Right ventricle myocardium inferior (tissue), 1 donor: ENCODE measurements at regions not wholly inside any gene's neighbourhood (a gene's known extent, or its start where the extent isn't known, plus 50 kb on each side); places are given as distances from the start of the nearest gene placed in this dataset.
A peak's percentile ranks its signal among the peaks of the same experiment; 100 is the strongest.

Experiments used
- ATAC-seq: fragments of 200-7000 bp; cut with Tn5 transposase; one replicate; pipeline ENCODE4 v1.9.1; 2020; ENCODE audit warnings: mild to moderate bottlenecking, moderate library complexity
- DNase-seq: peaks from one replicate; pipeline ENCODE4 v3.0.0; 2021; ENCODE audit errors: missing footprints
- intact Hi-C: fragments of 100-400 bp; cut with DNase I; formaldehyde crosslinking; loops from one replicate; pipeline ENCODE4 v1.11.0; 2022
- donor health status: DM: no; HTN: yes; CAD: no; lungs with severe emphysema.

DNA sequence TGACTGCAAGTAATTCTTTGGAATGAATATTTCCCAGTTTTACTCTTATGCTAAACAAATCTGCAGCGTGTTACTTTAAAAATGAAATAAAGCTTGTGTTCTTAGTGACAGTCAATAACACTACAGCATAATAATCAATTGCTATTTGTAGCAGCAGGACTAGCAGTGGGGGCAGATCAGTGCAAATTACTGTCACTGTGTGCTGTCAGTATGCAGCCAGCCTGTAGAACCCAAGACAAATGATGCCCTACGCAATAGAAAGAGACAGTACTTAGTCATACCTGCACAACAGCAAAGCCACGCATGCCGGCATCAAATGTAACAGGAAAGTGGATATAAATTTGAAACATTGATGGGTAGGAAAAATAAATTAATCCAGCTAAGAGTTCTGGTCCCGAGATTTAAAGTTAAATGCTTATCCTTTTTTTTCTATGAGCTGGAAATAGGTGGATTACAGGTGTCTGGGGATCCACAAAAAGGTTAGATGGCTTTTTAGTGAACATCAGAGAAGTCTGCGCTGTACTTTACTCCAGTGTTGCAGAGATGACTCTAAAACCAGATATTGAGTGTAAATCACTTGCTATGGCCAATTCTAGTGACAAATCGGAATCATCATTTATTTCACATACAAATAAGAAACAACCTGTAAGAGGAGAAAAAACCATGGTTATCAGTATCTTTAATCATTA, 812.4 kb upstream of the ZEB2 start:
- intact Hi-C loops = no loop called here
- DNase-seq = peak; percentile 28
- no peak for ATAC-seq

DNA sequence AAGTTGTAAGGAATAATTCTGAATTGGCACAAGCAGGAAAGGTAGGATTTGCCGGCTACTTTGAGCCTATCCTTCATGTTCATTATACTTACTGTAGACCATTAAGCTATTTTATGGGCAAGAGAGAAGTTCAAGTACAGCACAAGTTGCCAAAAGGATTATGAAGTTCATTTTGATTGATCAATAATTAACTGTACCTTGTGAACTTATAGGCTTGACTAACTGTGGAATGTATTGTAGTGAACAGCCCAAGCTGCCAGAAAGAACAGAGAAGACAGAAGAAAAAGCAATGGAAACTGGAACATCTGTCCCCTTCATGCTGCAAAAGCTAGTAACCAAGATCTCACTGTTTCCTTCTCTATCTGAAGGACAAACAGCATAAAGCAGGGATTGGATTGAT, 810.1 kb upstream of the ZEB2 start:
- ATAC-seq = no peak
- no peak for DNase-seq
- intact Hi-C loops = no loop called here

DNA sequence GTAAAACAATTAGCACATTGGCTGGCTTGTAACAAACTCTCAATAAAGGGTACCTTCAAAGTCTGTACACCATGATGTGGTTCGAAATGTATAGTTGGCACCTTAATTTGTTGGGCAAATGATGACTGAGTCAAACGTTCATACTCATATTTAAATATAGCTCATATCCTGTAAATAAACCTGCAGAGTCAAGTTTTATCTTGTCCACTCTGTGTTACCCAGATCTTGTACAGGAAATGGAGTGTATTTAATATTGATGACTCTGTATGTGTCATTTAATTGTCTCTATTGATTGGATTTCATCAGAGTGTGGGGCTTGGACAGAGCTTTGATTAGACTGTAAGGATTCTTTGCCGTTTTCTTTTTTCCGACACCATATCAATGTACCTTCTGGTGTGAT, 805.6 kb upstream of the ZEB2 start:
- DNase-seq (no peak), ATAC-seq (no peak)
- intact Hi-C loops = no loop called here

DNA sequence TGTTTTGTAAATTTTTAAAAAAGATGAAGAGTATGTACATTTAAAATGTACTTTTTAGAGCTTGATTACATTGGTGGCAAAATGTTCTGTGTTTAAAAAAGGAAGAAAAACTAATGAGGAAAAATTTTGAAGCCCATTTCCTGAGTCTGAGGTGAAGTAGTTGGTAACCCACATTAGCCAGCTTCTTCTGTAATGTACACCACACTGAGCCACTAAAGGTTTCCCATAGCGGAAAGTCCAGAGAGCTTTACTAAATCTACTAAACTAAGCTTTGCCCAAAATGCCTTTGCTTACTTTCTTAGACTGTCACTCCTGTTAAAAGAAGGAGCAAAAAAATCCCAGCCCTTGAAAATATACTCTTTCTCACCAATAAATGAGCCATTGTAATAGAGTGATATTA, 804.8 kb upstream of the ZEB2 start:
- DNase-seq = no peak
- ATAC-seq = no peak
- intact Hi-C loops = no loop called here

DNA sequence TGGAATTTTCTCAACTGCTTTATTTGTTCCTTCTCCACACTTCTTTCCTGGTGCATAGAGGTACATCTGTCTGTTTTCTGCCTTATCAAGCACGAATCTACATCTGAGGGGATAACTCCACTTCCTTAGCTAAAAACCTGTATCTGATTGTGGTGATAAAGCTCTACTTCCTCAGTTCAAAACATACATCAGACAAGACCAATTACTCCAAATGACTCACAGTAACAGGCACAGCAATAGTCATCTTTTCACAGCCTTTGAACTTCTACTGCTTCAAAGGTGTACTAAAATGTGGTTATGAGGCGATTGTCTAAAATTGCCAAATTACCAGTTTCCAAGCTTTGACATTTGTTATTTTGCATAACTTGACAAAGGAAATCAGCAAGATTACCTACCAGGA, 803.6 kb upstream of the ZEB2 start:
- intact Hi-C loops = no loop called here
- DNase-seq (no peak), ATAC-seq (no peak)

DNA sequence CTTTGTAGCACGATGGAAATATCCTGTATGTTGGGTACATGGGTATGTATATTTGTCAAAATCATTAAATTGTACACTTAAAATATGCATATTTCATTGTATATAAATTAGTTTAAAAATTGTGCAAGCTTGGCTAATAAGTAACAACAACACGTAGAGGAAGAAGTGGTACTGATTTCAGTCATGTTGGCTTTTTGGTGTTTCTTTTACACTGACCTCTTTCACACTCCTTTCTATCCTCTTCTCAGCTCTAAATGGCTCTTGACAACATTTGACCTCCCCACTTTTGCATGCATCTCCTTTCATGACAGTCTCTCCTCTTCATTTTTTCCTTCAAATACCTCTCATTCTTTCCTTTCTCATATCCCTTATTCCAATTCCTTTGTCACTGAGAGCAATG, 801.4 kb upstream of the ZEB2 start:
- ATAC-seq = no peak
- intact Hi-C loops = no loop called here
- DNase-seq = no peak

DNA sequence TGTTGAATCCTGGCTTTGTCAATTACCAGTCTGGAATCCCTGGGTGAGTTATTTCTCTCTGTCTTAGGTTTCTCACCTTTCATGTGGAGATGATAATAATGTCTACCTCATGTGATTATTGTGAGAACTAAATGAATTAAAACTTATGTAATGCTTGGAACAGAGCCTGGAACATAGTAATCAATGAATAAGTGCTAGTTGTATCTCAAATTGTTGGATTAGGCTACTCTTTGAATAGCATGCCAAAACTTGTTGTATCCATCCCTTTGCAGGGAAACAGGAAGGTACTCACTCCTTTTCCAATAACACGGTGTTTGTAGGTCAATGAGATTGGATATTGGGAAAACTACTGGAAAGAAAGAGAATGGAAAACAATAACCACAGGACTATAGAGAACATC, 796.6 kb upstream of the ZEB2 start:
- ATAC-seq = no peak
- DNase-seq = no peak
- intact Hi-C loops = no loop called here

DNA sequence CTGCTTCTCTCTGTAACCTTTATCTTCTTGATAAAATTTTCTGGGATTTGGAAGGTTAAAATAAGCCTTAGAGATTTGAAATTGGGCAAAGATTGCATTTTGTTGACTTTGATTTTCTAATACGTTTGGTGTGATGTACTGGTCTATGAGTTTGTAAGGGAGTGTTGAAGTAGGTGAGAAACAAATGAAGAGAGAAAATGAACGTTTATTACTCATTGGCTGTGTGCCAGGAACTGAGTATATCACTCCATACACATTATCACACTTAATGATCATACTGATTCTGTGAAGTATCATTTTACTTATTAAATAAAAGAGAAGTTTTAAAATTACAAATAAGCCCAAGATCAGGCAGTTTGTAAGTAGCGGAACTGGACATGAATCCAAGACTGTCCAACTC, 795.1 kb upstream of the ZEB2 start:
- ATAC-seq = no peak
- intact Hi-C loops = no loop called here
- DNase-seq = no peak

DNA sequence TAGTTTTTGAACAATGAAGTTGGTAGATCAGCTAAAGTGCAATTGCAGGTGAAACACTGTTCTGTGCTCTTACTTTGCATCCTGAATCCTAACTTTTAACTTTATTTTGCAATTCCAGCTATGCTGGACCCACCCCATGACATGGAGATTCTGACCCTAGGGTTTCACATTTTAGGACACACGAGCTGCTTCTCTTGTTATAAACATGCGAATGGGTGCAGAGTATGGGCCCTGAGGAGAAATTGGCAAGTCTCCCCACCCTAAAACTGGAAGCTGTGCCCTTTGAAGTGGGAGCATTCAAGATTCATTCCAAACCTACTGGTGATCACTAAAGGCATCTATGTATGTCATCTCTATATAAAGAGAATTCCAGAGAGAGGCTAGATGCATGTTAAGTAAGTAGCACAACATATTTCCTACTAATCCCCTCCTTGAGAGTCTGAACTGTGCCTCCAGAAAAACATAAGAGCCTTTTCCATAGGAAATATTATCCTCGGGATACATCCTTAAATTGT, 794.3 kb upstream of the ZEB2 start:
- intact Hi-C loops = no loop called here
- DNase-seq = no peak
- no peak for ATAC-seq

DNA sequence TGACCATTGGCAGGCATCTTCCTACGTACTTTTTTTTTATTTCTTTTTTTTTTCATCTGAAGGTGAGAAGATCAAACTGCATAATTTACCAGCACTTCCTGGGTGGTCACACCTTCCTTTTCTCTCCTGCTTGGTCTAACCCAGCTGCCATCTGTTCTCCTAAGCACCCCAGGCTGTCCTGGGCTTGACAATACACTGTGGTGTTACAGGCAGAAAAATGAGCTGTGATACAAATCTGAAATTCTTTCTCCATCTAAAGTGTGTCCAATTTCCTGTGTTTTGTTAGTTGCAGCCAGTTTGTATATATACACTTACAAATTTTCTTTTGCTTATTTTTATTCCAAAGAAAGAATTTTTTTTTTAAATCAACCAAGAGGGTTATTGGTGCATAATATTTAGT, 786.0 kb upstream of the ZEB2 start:
- ATAC-seq (no peak), DNase-seq (no peak)
- intact Hi-C loops = no loop called here

DNA sequence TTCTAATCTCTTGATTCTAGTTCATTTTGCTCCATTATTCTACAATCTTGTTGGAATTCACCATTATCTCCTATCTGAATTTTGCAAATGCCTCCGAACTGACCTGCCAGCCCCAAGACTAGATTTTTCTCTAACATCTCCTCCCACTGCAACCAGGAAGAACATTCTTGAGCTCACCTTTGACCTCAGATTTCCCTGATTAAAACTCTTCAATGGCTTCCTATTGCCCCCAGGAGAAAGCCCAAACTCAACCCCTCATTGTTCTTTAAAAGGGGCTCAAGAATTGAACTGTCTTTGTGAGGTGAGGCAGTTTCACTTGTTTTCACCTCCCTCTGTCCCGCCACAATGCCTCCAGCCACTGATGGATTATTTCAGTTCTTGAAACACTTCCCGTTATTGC, 784.6 kb upstream of the ZEB2 start:
- no peak for ATAC-seq
- intact Hi-C loops = no loop called here

DNA sequence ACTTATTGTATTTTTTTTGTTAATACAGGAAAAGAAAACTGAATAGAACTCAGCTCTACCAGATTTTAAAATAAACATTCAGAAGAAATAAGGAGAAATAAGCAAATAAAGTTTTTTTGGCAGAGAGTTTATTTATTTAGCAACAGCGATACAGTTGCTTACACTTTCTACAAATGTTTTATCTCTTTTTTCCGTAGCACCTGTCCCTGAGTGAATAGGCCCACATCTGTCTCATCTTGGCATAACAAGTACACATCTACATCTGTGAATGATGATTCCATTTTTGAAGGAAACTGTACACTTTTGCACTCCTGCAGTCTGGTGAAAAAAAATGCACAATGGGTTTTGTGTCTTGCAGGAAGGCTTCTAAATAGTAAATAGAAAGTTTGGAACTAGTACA, 783.6 kb upstream of the ZEB2 start:
- ATAC-seq (no peak), DNase-seq (no peak)
- intact Hi-C loops = no loop called here

More for the DNA sequence above, 784.6 kb upstream of the ZEB2 start:
- no peak for DNase-seq

DNA sequence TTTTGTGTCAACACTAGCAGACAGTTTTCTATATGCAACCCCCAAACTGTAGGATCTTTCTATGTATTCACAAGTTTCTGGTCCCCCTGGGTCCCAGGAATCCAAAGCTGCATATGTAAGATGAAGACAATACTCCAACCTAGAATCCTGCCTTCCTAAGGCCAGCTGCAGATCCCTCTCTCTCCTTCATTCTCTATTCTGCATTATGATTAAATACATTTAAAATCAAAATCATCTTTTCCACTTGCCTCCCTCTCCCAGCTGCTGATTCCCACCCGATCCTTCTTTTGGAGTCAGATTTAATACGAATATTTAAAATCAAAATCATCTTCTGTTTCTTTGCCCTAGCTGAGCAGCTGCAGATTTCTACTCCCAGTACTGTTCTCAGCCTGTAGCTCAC, 783.0 kb upstream of the ZEB2 start:
- ATAC-seq = no peak
- intact Hi-C loops = no loop called here

DNA sequence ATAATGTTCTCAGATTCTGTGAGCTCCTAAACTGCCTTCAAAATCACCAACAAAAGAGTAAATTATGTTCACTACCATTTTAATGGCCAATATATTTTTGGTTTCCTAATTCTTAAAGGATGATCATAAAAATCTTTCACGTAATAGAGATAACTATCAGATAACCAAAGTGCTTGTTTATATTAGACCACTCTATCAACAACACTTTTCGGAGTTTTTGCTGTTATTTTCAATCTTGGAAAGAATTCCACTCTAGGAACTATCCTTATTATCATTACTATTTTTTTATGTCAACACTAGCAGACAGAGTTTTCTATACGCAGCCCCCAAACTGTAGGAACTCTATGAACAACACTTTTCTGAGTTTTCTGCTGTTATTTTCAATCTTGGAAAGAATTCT, 782.5 kb upstream of the ZEB2 start:
- intact Hi-C loops = no loop called here
- ATAC-seq (no peak), DNase-seq (no peak)

More for the DNA sequence above, 783.0 kb upstream of the ZEB2 start:
- DNase-seq = no peak

DNA sequence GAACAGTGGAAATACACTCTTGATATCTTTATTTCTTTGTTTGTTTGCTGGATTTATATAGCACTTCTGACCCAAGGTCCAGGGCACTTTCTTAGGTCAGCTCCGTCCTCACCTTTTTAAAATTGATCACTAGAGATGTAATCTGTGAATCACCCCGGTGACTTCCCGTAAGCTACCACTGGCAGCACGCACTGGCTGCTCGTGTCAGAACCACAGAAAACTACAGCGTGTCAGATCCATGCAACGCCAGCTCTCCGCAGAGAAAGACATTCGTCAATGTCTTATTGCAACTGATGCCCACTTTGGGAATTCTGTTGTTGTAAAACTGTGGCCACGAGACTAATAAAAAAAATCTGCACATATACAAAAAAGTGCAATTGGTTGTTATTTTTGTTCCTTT, 779.4 kb upstream of the ZEB2 start:
- intact Hi-C loops = no loop called here
- ATAC-seq (no peak), DNase-seq (peak; percentile 50)

DNA sequence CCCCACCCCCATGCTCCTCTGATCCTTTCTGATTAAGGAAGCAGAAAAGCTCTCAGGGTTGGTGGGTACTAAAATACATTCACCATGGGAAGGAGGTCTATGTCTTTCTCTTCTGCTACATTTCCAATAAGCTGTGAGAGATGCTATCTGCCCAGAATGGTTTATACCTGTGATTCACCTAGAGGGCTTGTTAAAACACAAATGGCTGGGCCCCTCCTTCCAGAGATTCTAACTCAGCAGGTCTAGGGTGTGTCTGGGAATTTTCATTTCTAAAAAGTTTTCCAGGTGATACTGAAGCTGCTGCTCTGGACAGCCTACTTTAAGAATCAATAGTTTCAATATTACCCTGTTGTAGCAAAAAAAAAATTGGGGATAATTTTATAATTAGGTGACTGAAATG, 772.2 kb upstream of the ZEB2 start:
- DNase-seq (no peak), ATAC-seq (no peak)

DNA sequence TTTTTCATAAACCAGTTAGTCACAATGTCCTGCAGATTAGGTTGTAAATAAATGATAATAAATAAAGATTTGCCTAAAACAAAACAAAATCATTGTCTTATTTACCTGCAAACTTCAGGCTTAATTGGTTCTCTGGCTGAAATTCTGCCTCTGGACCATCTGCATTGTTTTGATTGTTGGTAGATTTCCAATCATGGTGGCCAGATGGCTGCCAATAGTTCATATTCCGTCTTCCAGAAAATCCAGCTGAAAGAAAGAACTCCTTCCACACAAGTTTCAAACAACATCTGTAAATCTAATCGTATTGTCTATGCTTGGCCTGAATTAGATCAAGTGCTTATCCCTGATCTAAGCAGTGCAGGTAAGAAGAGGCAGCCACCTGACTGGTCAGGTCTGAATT, 771.1 kb upstream of the ZEB2 start:
- intact Hi-C loops = no loop called here
- no peak for DNase-seq
- ATAC-seq = no peak

More for the DNA sequence above, 772.2 kb upstream of the ZEB2 start:
- intact Hi-C loops = no loop called here

DNA sequence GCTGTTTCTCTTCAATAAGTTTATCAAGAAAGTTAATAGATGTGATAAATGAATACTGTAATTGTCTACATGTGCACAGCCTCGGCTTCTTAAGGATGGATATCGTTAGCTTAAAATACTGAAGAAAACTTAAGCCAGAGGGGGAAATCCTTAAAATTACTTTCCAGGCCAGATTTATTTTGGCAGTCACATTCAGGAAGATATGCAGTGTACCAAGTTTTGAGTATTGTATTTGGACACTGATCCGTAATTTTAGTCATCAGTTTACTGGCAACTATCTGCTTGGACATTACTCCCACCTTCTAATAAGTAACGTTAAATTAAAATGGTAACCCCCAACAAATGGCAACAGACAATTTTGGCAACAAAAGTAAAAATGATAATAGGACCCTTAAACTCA, 770.0 kb upstream of the ZEB2 start:
- intact Hi-C loops = no loop called here
- DNase-seq = no peak
- no peak for ATAC-seq

DNA sequence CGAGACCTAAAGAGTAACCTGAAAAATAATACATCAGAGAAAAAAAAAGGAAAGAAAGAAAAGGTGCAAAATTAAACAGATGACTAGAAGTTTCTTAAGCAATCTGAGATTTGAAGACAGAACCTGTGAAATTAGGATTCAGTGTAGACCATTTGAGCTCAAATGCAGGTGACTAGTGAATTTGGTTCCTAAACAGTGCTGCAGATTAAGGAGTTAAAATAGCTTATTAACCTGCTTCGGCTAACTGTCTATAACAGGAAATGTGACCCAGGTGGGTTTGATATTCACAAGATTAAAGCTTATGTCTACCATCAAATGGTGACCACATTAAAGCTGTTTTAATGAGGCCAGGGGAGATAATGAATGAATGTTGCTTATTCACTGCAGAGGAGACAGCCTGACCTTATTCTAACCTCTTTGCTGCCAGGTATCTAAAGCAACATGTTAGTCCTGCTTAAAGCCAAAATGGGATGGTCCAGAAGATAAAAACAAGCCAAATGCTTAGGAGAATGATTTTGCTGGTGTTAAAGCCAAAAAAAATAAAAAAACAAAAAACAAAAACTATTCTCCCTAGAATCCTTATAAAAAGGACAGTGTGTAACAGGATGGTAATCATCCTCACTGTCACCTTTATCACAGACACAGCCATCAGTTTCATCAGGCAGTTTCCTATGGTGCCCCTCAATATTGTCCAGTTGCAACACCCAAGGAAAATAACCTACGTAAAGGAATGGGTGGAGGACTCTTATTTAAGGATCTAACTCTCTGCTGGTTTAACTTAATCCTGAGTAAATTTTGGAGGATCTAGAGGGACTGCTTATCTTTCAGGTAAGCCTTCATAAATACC, 769.0 kb upstream of the ZEB2 start:
- DNase-seq (no peak), ATAC-seq (no peak)
- intact Hi-C loops = no loop called here

DNA sequence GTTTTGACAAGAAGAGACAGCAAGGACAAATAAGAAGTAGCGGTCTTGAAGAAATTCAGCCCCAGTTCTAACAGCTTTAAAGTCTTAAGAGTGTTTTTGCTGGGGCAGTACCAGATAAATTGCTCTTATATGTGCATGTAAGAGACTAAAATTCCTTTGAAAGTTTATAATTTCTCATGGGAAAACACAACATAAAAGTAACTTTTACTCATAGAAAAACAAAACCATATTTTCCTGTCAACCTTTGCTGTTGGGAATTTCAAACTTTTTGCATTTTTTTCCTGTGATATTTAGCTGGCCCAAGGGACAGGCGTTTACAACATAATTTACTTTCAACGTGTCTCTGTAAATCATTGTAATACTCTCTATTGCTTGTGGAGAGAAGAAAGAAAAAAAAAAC, 767.8 kb upstream of the ZEB2 start:
- ATAC-seq (no peak), DNase-seq (no peak)
- intact Hi-C loops = no loop called here
